K562 (cell line): ENCODE measurements at regions not wholly inside any gene's neighbourhood (a gene's known extent, or its start where the extent isn't known, plus 50 kb on each side); places are given as distances from the start of the nearest gene placed in this dataset.

Experiments
- ATAC-seq: fragments of 200-7000 bp; cut with Tn5 transposase; 3 replicates; pipeline ENCODE4 v1.9.1; 2020; ENCODE audit warnings: moderate library complexity
- BruUV-seq: library from RNA; stranded (reverse); fragments of 400-500 nt; replicated peaks from 2 replicates; lab custom pipeline; 2021; lab: Mats Ljungman, UMichigan
- CTCF ChIA-PET: fragments of 300-600 bp; formaldehyde crosslinking; extraction: SDS; loops from one replicate; lab custom pipeline; 2021; ENCODE audit warnings: low intra/inter-chr PET ratio; lab: Yijun Ruan, JAX
- POLR2A ChIA-PET: fragments of 300-600, 350-650 bp; sonication (Branson Sonifier 250); formaldehyde crosslinking; extraction: SDS; loops from one replicate; lab custom pipeline; 2021; ENCODE audit warnings: antibody characterized with exemption, inconsistent platforms; lab: Yijun Ruan, JAX
- DNase-seq, 4 experiments: peaks; one replicate each; pipeline versions ENCODE4 v3.0.0 to v3.0.0-alpha.2; 2011 to 2018; ENCODE audit warnings: low spot score in 3 of 4, mixed read lengths in 3 of 4; ENCODE audit errors: extremely low read depth in 1 of 4
- FAIRE-seq: peaks from 2 replicates; lab custom pipeline; 2011; peaks lifted over from hg19 to GRCh38; lab: Jason Lieb, UNC
- H2AFZ ChIP-seq: 2 replicates; pipeline ENCODE4 v1.6.0; 2011; ENCODE audit warnings: low read depth, low read length, control low read depth, inconsistent platforms
- H3K27ac ChIP-seq: fragments of 200-600 bp; 3 replicates; pipeline ENCODE4 v1.8.0; 2011; ENCODE audit warnings: low read depth, mild to moderate bottlenecking, control low read depth, inconsistent platforms, low read length, moderate library complexity, mixed read lengths; ENCODE audit errors: extremely low read depth
- H3K27me3 ChIP-seq, 2 experiments: fragments of 300-600 bp in 1 of 2; 2 replicates in 1 of 2; 3 replicates in 1 of 2; pipeline versions ENCODE4 v1.6.0 to v1.8.0; 2011; ENCODE audit warnings: inconsistent platforms in 2 of 2, low read length in 2 of 2, mild to moderate bottlenecking in 1 of 2, mixed read lengths in 1 of 2, moderate library complexity in 1 of 2; ENCODE audit not compliant: control insufficient read depth in 2 of 2, insufficient read depth in 2 of 2
- H3K36me3 ChIP-seq: fragments of 300-600 bp; 3 replicates; pipeline ENCODE4 v1.8.0; 2011; ENCODE audit warnings: mild to moderate bottlenecking, low read length, inconsistent platforms; ENCODE audit not compliant: control insufficient read depth, insufficient read depth
- H3K4me1 ChIP-seq, 2 experiments: fragments of 200-600 bp in 1 of 2; replicated peaks in 1 of 2; 2 replicates in 1 of 2; 3 replicates in 1 of 2; pipeline versions ENCODE4 v1.5.1 to v1.8.0; 2011; ENCODE audit warnings: inconsistent platforms in 2 of 2, low read length in 2 of 2, mild to moderate bottlenecking in 1 of 2, mixed read lengths in 1 of 2, moderate library complexity in 1 of 2; ENCODE audit not compliant: control insufficient read depth in 2 of 2, insufficient read depth in 2 of 2
- H3K4me2 ChIP-seq: 2 replicates; pipeline ENCODE4 v1.6.1; 2011; ENCODE audit warnings: low read length, control low read depth, inconsistent platforms, mixed read lengths; ENCODE audit not compliant: insufficient read depth
- H3K4me3 ChIP-seq: fragments of 200-600 bp; sonication (generic), shearing (Covaris generic); 2 replicates; pipeline ENCODE4 v1.5.1; 2016; ENCODE audit warnings: control low read depth, inconsistent platforms
- H3K79me2 ChIP-seq: fragments of 200-600 bp; 3 replicates; pipeline ENCODE4 v1.8.0; 2011; ENCODE audit warnings: low read length, inconsistent platforms; ENCODE audit not compliant: control insufficient read depth, insufficient read depth
- H3K9ac ChIP-seq, 2 experiments: 2 replicates each; pipeline versions ENCODE4 v1.6.0 to v1.6.1; 2011; ENCODE audit warnings: low read depth in 2 of 2, low read length in 2 of 2, control low read depth in 1 of 2, inconsistent platforms in 1 of 2, mild to moderate bottlenecking in 1 of 2, mixed read lengths in 1 of 2; ENCODE audit not compliant: insufficient read depth in 1 of 2
- H3K9me1 ChIP-seq: one replicate; pipeline ENCODE4 v1.6.0; 2011; ENCODE audit warnings: inconsistent platforms, mild to moderate bottlenecking, low read length, moderate library complexity; ENCODE audit not compliant: control insufficient read depth, insufficient read depth
- H3K9me3 ChIP-seq: replicated peaks from 2 replicates; pipeline ENCODE4 v1.5.1; 2011; ENCODE audit warnings: low read depth, low read length, inconsistent platforms; ENCODE audit not compliant: control insufficient read depth, insufficient read depth
- H4K20me1 ChIP-seq: replicated peaks from 2 replicates; pipeline ENCODE4 v1.6.1; 2011; ENCODE audit warnings: low read length, inconsistent platforms, mixed read lengths; ENCODE audit not compliant: control insufficient read depth, insufficient read depth
- CAMTA2 ChIP-seq: fragments of 250-450 bp; sonication (Bioruptor Pico); conservative IDR thresholded peaks from 2 replicates; pipeline ENCODE4 v1.5.1; 2022
- GABPA ChIP-seq: fragments of 200-800 bp; sonication (Bioruptor generic); conservative IDR thresholded peaks from 2 replicates; pipeline ENCODE4 v1.6.1; 2016; ENCODE audit warnings: low read depth, missing genetic modification characterization, missing compliant biosample characterization
- NR0B1 ChIP-seq: fragments of 450-650 bp; IDR thresholded peaks from one replicate; pipeline ENCODE4 v1.6.1; 2018; ENCODE audit warnings: mild to moderate bottlenecking, moderate library complexity; ENCODE audit not compliant: partially characterized antibody
- PREB ChIP-seq: sonication (generic); formaldehyde crosslinking; IDR thresholded peaks from 2 replicates; pipeline ENCODE4 v1.8.1; 2023; ENCODE audit warnings: mild to moderate bottlenecking, missing genetic modification reagents
- RBM17 ChIP-seq: fragments of 200-400 bp; formaldehyde crosslinking; IDR thresholded peaks from 2 replicates; pipeline ENCODE4 v1.6.1; 2017; ENCODE audit warnings: low read depth, mild to moderate bottlenecking, low read length, borderline replicate concordance
- SETDB1 ChIP-seq: IDR thresholded peaks from one replicate; pipeline ENCODE4 v1.6.1; 2012; ENCODE audit warnings: low read length, control low read depth, inconsistent platforms
- TOE1 ChIP-seq, 2 experiments: fragments of 450-650 bp in 1 of 2; sonication (generic) in 1 of 2; formaldehyde crosslinking in 1 of 2; IDR thresholded peaks; 2 replicates each; pipeline versions ENCODE4 v1.7.1 to v1.8.0; 2016 to 2022; ENCODE audit warnings: borderline replicate concordance in 2 of 2, mild to moderate bottlenecking in 2 of 2, antibody characterized with exemption in 1 of 2, inconsistent platforms in 1 of 2, low read depth in 1 of 2, missing genetic modification reagents in 1 of 2, moderate library complexity in 1 of 2
- ZNF184 ChIP-seq: sonication (generic); formaldehyde crosslinking; IDR thresholded peaks from 2 replicates; pipeline ENCODE4 v1.5.0; 2020; ENCODE audit warnings: missing genetic modification reagents
- ZNF347 ChIP-seq: fragments of 450-650 bp; formaldehyde crosslinking; IDR thresholded peaks from 2 replicates; pipeline ENCODE4 v1.4.0; 2020; ENCODE audit warnings: low read depth, mild to moderate bottlenecking, moderate library complexity
- WGBS: fragments of 100-300 bp; shearing (Covaris generic); methylation state at CpG from one replicate; pipeline ENCODE4 v1.1.6; 2016; ENCODE audit warnings: low coverage, mixed read lengths; ENCODE audit not compliant: insufficient coverage; ENCODE audit errors: missing lambda C conversion rate; 5-methylcytosine and 5-hydroxymethylcytosine counted together
- in situ Hi-C: fragments of 300-500 bp; cut with MboI; formaldehyde crosslinking; loops from 4 replicates; pipeline ENCODE4 v1.15.0; 2018; ENCODE audit warnings: inconsistent platforms, mixed read lengths
- intact Hi-C: fragments of 100-400 bp; cut with micrococcal nuclease; formaldehyde crosslinking; loops from 2 replicates; pipeline ENCODE4 v1.14.2; 2022

GRCh38 chr6:137630666-137631065, 136.5 kb upstream of the OLIG3 start:
- H3K4me3 ChIP-seq, result no peak overlapping the region
- no peak for ATAC-seq
- 0% methylated on average over 1 of the region's 1 CpG for WGBS
- BruUV-seq, result no TSS peak
- no peaks in the 10 kb centered on the region for H3K4me1 ChIP-seq
- no peaks in the 10 kb centered on the region for H3K9me3 ChIP-seq
- H3K9ac ChIP-seq, result no peak overlapping the region
- H3K9me1 ChIP-seq, result no peaks in the 10 kb centered on the region
- TF ChIP-seq TOE1 (IDR thresholded peaks at IDR 0.05; ENCODE audit: borderline replicate concordance) (no peak), TOE1 (CRISPR knock-in tag; IDR thresholded peaks at IDR 0.05; ENCODE audit: borderline replicate concordance, low read depth) (no peak), ZNF347 (CRISPR knock-in tag) (no peak), PREB (CRISPR knock-in tag) (no peak), GABPA (tag) (no peak), RBM17 (no peak), SETDB1 (no peak), CAMTA2 (CRISPR knock-in tag) (no peak), ZNF184 (no peak), NR0B1 (no peak)
- no peak for FAIRE-seq
- POLR2A ChIA-PET, result interaction anchor here (0.6 to 1.3 kb wide), 2 partner anchors 376 to 1306 kb away, joined by 3 to 4 read pairs; no protein-coding TSS in a partner anchor
- H3K4me2 ChIP-seq, result no peak overlapping the region
- intact Hi-C loops, result no loop called here
- no peaks in the 10 kb centered on the region for H3K79me2 ChIP-seq
- CTCF ChIA-PET, result no interaction called here
- H2AFZ ChIP-seq, result no peak overlapping the region
- H4K20me1 ChIP-seq, result no peaks in the 10 kb centered on the region
- DNase-seq, result no peak
- in situ Hi-C loops, result loop anchor here (10.0 to 25.0 kb wide), 2 partner anchors 546 to 793 kb away; no protein-coding TSS in a partner anchor
- no peak overlapping the region for H3K27ac ChIP-seq
- no peaks in the 10 kb centered on the region for H3K36me3 ChIP-seq
- H3K27me3 ChIP-seq, result peaks cover under 1 to 10% of the 10 kb centered on the region in 2 experiments
